ENCODE measurements at regions not wholly inside any gene's neighbourhood (a gene's known extent, or its start where the extent isn't known, plus 50 kb on each side); places are given as distances from the start of the nearest gene placed in this dataset.

- Histone ChIP-seq H3K4me1 (no peaks in the 10 kb centered on the region), H3K4me2 (no peak overlapping the region), H3K36me3 (no peaks in the 10 kb centered on the region), H4K20me1 (no peaks in the 10 kb centered on the region), H3K9me3 (no peaks in the 10 kb centered on the region), H3K9ac (no peak overlapping the region), H3K27me3 (no peaks in the 10 kb centered on the region), H3K4me3 (no peak overlapping the region), H3K27ac (no peak overlapping the region)
- TF ChIP-seq Cebpa-rat (IDR thresholded peaks at IDR 0.05) = no peak
Measured at GRCh38 chr1:222373831-222374602, 173.9 kb downstream of the HHIPL2 start.

DNA sequence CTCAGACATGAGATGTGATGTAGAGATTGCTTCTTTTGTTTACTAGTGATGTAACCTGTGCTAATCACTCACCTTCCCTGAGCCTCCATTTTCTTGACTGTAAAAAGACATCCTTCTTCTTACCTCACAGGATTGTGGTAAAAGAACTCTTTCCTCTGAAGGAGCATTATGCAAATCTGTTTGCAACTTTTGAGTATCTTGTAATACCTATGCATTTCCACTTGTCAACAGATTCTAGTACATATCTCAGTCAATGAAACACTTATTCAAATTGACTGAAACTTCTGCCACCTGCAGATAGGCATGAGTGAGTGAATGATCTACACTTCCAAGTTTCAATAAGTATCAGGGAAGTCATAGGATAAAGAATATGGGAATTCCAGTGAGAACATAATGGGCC is 174.7 kb downstream of the HHIPL2 start:
- H3K9ac ChIP-seq = no peak overlapping the region
- H3K4me2 ChIP-seq = no peak overlapping the region
- no peak for TF ChIP-seq Cebpa-rat (IDR thresholded peaks at IDR 0.05)
- H3K4me1 ChIP-seq = no peaks in the 10 kb centered on the region
- no peaks in the 10 kb centered on the region for H3K27me3 ChIP-seq
- H3K4me3 ChIP-seq = no peak overlapping the region
- no peak overlapping the region for H3K27ac ChIP-seq
- H4K20me1 ChIP-seq = no peaks in the 10 kb centered on the region
- no peaks in the 10 kb centered on the region for H3K36me3 ChIP-seq
- no peaks in the 10 kb centered on the region for H3K9me3 ChIP-seq

DNA sequence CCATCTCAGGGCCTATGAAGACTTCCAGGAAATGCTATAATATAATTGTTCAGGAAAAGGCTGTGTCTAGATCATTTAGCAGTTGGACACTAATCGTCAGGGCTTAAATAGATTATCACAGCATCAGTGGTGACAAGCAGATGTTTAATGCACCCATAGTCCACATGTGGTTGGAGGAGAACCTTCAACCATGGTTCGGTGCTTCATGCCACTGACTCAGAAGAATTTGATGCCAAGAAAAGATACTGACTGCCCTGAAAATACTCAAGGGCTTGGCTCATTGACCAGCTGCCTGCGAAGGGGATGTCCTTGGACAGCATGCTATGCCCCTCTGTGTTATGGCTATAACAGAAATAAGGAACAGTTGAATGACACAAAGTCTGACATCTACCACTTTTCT is 175.7 kb downstream of the HHIPL2 start:
- Histone ChIP-seq H3K27ac (no peak overlapping the region), H3K27me3 (no peaks in the 10 kb centered on the region), H3K4me2 (no peak overlapping the region), H3K9me3 (no peaks in the 10 kb centered on the region), H4K20me1 (no peaks in the 10 kb centered on the region), H3K36me3 (no peaks in the 10 kb centered on the region), H3K9ac (no peak overlapping the region), H3K4me3 (no peak overlapping the region), H3K4me1 (no peaks in the 10 kb centered on the region)
- TF ChIP-seq Cebpa-rat (IDR thresholded peaks at IDR 0.05) = no peak

DNA sequence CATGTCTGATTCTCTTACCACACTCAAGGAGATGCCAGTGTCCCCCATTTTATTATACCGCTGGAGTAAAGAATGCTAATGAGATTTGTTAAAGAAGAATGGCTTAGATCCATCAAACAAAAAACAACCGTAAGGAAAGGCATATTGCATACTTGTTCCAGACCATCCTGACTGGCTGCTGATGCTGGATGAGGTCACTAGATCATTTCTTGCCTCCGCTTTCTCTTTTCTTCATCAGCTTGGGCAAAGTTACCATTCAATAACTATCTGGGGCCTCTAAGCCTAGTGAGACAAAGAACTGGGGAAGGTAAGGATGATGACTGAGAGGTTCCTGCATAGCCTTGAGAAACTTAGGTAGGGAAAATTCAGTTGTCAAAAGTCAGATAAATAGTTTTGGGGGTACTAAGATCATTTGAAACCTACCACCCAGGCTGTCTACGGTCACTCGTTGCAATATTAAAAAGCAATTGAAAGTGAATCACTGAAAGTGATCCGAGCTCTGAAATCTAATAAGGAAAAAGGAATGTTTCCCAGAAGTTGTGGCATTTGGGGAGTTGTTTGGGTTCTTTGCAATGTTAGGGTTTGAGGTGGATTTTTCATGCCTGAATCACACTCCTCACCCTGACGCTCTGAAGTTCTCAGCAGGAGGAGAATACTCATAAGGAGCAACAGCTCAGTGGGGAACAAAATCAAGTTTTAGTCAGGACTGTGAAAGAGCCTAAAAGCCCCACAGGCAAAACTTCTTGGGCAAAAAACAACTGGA is 176.8 kb downstream of the HHIPL2 start:
- Histone ChIP-seq H3K36me3 (no peaks in the 10 kb centered on the region), H3K27me3 (no peaks in the 10 kb centered on the region), H4K20me1 (no peaks in the 10 kb centered on the region), H3K27ac (no peak overlapping the region), H3K4me1 (no peaks in the 10 kb centered on the region), H3K9ac (no peak overlapping the region), H3K9me3 (no peaks in the 10 kb centered on the region), H3K4me3 (no peak overlapping the region), H3K4me2 (no peak overlapping the region)
- no peak for TF ChIP-seq Cebpa-rat (IDR thresholded peaks at IDR 0.05)

DNA sequence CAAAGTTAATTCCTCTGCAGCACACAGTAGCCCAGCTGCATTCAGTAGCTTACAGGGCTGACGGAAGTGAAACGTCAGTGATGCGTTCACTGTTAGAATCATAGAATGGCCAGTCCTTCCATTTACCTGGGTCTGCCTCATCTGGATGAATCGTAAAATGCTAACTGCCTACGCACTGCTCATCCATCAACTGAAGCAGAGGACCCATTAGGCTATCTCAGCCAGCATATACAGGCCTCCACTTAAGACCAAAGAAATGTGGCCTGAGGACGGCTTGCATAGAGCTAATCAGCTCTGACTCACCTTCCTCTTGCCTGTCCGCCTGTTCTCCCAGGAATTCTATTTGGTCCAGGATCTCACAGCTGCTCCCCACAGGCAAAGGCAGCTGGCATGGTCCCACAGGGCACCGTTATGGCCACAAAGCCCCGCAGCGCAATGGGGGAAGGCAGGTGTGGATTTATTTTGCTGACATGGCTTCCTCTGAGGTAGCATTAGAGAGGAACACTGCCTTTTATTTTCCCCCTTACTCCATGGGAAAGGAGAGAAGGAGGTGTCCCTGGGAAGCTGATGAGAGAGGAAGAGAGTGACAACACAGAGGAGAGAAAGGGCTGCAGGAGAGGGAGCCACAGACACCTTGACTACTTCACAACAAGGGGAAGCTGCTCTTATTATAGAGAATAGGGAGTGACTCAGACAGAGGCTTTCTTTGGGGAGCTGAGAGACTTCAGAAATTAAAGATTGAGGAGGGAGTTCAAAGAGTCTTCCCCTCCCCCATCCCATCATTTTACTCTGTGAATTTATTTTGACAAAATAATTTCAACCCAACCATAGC is 177.6 kb downstream of the HHIPL2 start:
- TF ChIP-seq Cebpa-rat (IDR thresholded peaks at IDR 0.05) = no peak
- no peak overlapping the region for H3K9ac ChIP-seq

DNA sequence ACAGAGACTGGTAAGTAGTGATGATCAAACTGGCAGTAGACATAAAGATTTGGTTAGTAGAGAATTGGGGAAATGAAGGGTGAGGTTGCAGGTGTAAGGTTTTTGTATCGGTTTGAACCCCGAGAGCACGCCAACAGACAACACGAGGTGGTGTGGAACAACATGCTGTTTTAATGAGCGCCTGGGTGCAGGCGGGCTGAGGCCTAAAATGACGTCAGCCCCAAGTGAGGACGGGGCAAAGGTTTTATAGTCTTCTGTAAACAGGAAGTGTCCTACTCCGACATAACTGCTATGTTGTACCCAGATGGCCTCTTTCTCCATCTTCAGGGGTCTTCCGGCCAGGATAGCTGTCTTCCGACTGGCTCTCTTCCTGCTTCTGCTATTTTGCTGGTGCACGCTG is 178.8 kb downstream of the HHIPL2 start:
- H3K9me3 ChIP-seq = no peaks in the 10 kb centered on the region
- no peaks in the 10 kb centered on the region for H3K27me3 ChIP-seq
- no peak for TF ChIP-seq Cebpa-rat (IDR thresholded peaks at IDR 0.05)
- no peak overlapping the region for H3K9ac ChIP-seq
- no peak overlapping the region for H3K4me2 ChIP-seq
- no peak overlapping the region for H3K4me3 ChIP-seq
- no peaks in the 10 kb centered on the region for H3K36me3 ChIP-seq
- H3K27ac ChIP-seq = no peak overlapping the region
- H4K20me1 ChIP-seq = no peaks in the 10 kb centered on the region
- no peaks in the 10 kb centered on the region for H3K4me1 ChIP-seq

More for the DNA sequence above, 177.6 kb downstream of the HHIPL2 start:
- Histone ChIP-seq H3K27me3 (no peaks in the 10 kb centered on the region), H3K4me1 (no peaks in the 10 kb centered on the region), H4K20me1 (no peaks in the 10 kb centered on the region), H3K4me2 (no peak overlapping the region), H3K36me3 (no peaks in the 10 kb centered on the region), H3K27ac (no peak overlapping the region), H3K9me3 (no peaks in the 10 kb centered on the region), H3K4me3 (no peak overlapping the region)

- H4K20me1 ChIP-seq = no peaks in the 10 kb centered on the region
- H3K9me3 ChIP-seq = no peaks in the 10 kb centered on the region; the same call in 1 of the 2 replicates
- no peak overlapping the region for H3K4me3 ChIP-seq
- no peak for TF ChIP-seq Cebpa-rat (IDR thresholded peaks at IDR 0.05)
- no peaks in the 10 kb centered on the region for H3K36me3 ChIP-seq
- no peaks in the 10 kb centered on the region for H3K4me1 ChIP-seq
- no peak overlapping the region for H3K9ac ChIP-seq
- H3K4me2 ChIP-seq = no peak overlapping the region
- no peak overlapping the region for H3K27ac ChIP-seq
- no peaks in the 10 kb centered on the region for H3K27me3 ChIP-seq
Measured at GRCh38 chr1:222358100-222358499, 189.8 kb downstream of the HHIPL2 start.

DNA sequence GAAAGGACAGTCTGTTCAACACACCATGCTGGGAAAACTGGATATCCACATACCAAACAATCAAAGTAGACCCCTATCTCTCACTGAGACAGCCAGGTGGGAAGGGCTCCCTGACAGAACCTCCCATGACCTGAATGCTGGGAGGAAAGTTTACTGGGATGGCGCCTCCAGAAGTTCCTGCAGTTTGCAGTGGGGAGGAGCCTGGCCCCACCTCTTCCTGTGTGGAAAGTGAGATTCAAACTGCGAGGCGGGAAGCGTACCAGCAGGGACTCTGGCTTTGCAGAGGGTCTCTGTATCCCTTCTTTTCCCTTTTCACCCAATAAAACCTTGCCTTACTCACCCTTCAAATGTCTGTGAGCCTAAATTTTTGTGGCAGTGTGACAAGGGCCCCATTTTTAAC is 190.7 kb downstream of the HHIPL2 start:
- Histone ChIP-seq H3K4me3 (no peak overlapping the region), H3K27ac (no peak overlapping the region), H3K9me3 (no peaks in the 10 kb centered on the region; the same call in 1 of the 2 replicates), H3K36me3 (no peaks in the 10 kb centered on the region), H3K27me3 (no peaks in the 10 kb centered on the region), H4K20me1 (no peaks in the 10 kb centered on the region), H3K9ac (no peak overlapping the region), H3K4me1 (no peaks in the 10 kb centered on the region), H3K4me2 (no peak overlapping the region)
- TF ChIP-seq Cebpa-rat (IDR thresholded peaks at IDR 0.05) = no peak

- Histone ChIP-seq H3K4me3 (no peak overlapping the region), H3K9me3 (no peaks in the 10 kb centered on the region), H3K27me3 (no peaks in the 10 kb centered on the region), H3K36me3 (no peaks in the 10 kb centered on the region), H4K20me1 (no peaks in the 10 kb centered on the region), H3K9ac (no peak overlapping the region), H3K27ac (no peak overlapping the region), H3K4me1 (no peaks in the 10 kb centered on the region), H3K4me2 (no peak overlapping the region)
- TF ChIP-seq Cebpa-rat (IDR thresholded peaks at IDR 0.05) = no peak
Measured at GRCh38 chr1:222347627-222348026, 200.3 kb downstream of the HHIPL2 start.

GRCh38 chr1:222346955-222347354 is 200.9 kb downstream of the HHIPL2 start:
- no peak for TF ChIP-seq Cebpa-rat (IDR thresholded peaks at IDR 0.05)
- H3K4me3 ChIP-seq = no peak overlapping the region
- no peaks in the 10 kb centered on the region for H3K9me3 ChIP-seq
- H3K27me3 ChIP-seq = no peaks in the 10 kb centered on the region
- H3K4me2 ChIP-seq = no peak overlapping the region
- no peaks in the 10 kb centered on the region for H3K4me1 ChIP-seq
- no peaks in the 10 kb centered on the region for H4K20me1 ChIP-seq
- no peak overlapping the region for H3K27ac ChIP-seq
- no peak overlapping the region for H3K9ac ChIP-seq
- no peaks in the 10 kb centered on the region for H3K36me3 ChIP-seq

All from BLaER1 (cell line).